ENCODE measurements at regions not wholly inside any gene's neighbourhood (a gene's known extent, or its start where the extent isn't known, plus 50 kb on each side); places are given as distances from the start of the nearest gene placed in this dataset.

GRCh38 chr3:23086331-23086730, 116.8 kb upstream of the UBE2E2 start:
- Histone ChIP-seq H3K4me3 (ENCODE audit: low read depth in 2 of 2, low read length in 1 of 2) (no peak overlapping the region), H3K4me1 (ENCODE audit: control insufficient read depth in 1 of 2, insufficient read depth in 2 of 2, low read depth in 1 of 2, low read length in 1 of 2) (no peaks in the 10 kb centered on the region), H3K9ac (no peak overlapping the region), H3K9me2 (no peaks in the 10 kb centered on the region), H4K20me1 (ENCODE audit: insufficient read depth) (no peaks in the 10 kb centered on the region), H3K79me2 (ENCODE audit: insufficient read depth) (no peaks in the 10 kb centered on the region), H3K9me3 (no peaks in the 10 kb centered on the region), H2AFZ (ENCODE audit: low read depth) (no peak overlapping the region), H3K27me3 (ENCODE audit: insufficient read depth) (no peaks in the 10 kb centered on the region), H3K4me2 (no peak overlapping the region), H3K36me3 (replicated peaks in 1 of 2; ENCODE audit: control insufficient read depth in 1 of 2, insufficient read depth in 2 of 2, low read length in 1 of 2) (no peaks in the 10 kb centered on the region), H3F3A (replicated peaks; ENCODE audit: insufficient read depth) (no peaks in the 10 kb centered on the region), H3K27ac (ENCODE audit: low read depth in 2 of 2, low read length in 1 of 2) (no peak overlapping the region)
- 66% methylated on average over 4 of the region's 4 CpGs for WGBS (ENCODE audit: low lambda C conversion rate)
- TF ChIP-seq SMC3 (IDR thresholded peaks at IDR 0.05; ENCODE audit: low read depth, low read length) (no peak), MEF2A (IDR thresholded peaks at IDR 0.05; ENCODE audit: borderline replicate concordance, low read depth) (no peak), YY1 (IDR thresholded peaks at IDR 0.05; ENCODE audit: low read depth) (no peak), RFX5 (IDR thresholded peaks at IDR 0.05; ENCODE audit: low read length) (no peak), FOSL2 (IDR thresholded peaks at IDR 0.05; ENCODE audit: borderline replicate concordance, low read depth) (no peak), NRF1 (IDR thresholded peaks at IDR 0.05; ENCODE audit: low read depth, low read length) (no peak), EP300 (IDR thresholded peaks at IDR 0.05; ENCODE audit: borderline replicate concordance in 1 of 2, low read depth in 1 of 2, low read length in 1 of 2) (no peak), GABPA (IDR thresholded peaks at IDR 0.05; ENCODE audit: low read depth) (no peak), POLR2AphosphoS5 (IDR thresholded peaks at IDR 0.05; ENCODE audit: low read depth, low read length) (no peak), SIN3A (IDR thresholded peaks at IDR 0.05; ENCODE audit: borderline replicate concordance, low read depth, low read length) (no peak), IRF3 (IDR thresholded peaks at IDR 0.05; ENCODE audit: low read depth, low read length) (no peak), USF1 (IDR thresholded peaks at IDR 0.05; ENCODE audit: borderline replicate concordance, low read depth) (no peak), REST (IDR thresholded peaks at IDR 0.05; ENCODE audit: low read depth, low read length) (no peak), CHD2 (IDR thresholded peaks at IDR 0.05; ENCODE audit: low read length, partially characterized antibody) (no peak)
- CTCF ChIA-PET, result no interaction called here
- DNase-seq, result no peak
- POLR2A ChIA-PET, result no interaction called here

Measured in SK-N-SH (cell line).